SU-DHL-6 (cell line): ENCODE measurements at regions not wholly inside any gene's neighbourhood (a gene's known extent, or its start where the extent isn't known, plus 50 kb on each side); places are given as distances from the start of the nearest gene placed in this dataset.

Experiments
- H2AFZ ChIP-seq: fragments of 200-600 bp; sonication (generic); 2 replicates; pipeline ENCODE4 v1.6.1; 2014; ENCODE audit warnings: low read depth, mild to moderate bottlenecking, moderate library complexity, mixed read lengths, antibody characterized with exemption, low read length; ENCODE audit not compliant: severe bottlenecking
- H3F3A ChIP-seq: fragments of 200-600 bp; shearing (Covaris generic); 2 replicates; pipeline ENCODE4 v1.6.0; 2016; ENCODE audit warnings: antibody characterized with exemption, mild to moderate bottlenecking; ENCODE audit not compliant: insufficient read depth
- H3K27ac ChIP-seq: fragments of 200-600 bp; sonication (generic); 2 replicates; pipeline ENCODE4 v1.5.1; 2016; ENCODE audit warnings: low read depth, mild to moderate bottlenecking, low read length, moderate library complexity, mixed read lengths
- H3K27me3 ChIP-seq: fragments of 200-600 bp; sonication (generic), shearing (Covaris generic); 2 replicates; pipeline ENCODE4 v1.6.0; 2014; ENCODE audit warnings: mild to moderate bottlenecking, low read length
- H3K36me3 ChIP-seq: fragments of 200-600 bp; sonication (generic); 2 replicates; pipeline ENCODE4 v1.6.1; 2014; ENCODE audit warnings: mild to moderate bottlenecking, low read length, mixed read lengths
- H3K4me2 ChIP-seq: fragments of 300-600, 200-600 bp; shearing (Covaris generic), sonication (generic); 2 replicates; pipeline ENCODE4 v1.6.0; 2014; ENCODE audit warnings: low read length, low read depth, mild to moderate bottlenecking; ENCODE audit not compliant: poor library complexity, severe bottlenecking
- H3K4me3 ChIP-seq: fragments of 200-600 bp; sonication (generic); 2 replicates; pipeline ENCODE4 v1.5.1; 2014; ENCODE audit warnings: antibody characterized with exemption, low read length, mild to moderate bottlenecking, mixed read lengths; ENCODE audit not compliant: insufficient read depth, poor library complexity, severe bottlenecking
- H3K79me2 ChIP-seq: fragments of 200-600 bp; sonication (generic); 2 replicates; pipeline ENCODE4 v1.6.1; 2014; ENCODE audit warnings: mild to moderate bottlenecking, low read length, moderate library complexity; ENCODE audit not compliant: insufficient read depth
- H3K9ac ChIP-seq: fragments of 200-600 bp; sonication (generic); 2 replicates; pipeline ENCODE4 v1.7.0; 2014; ENCODE audit warnings: mild to moderate bottlenecking, low read length
- H3K9me2 ChIP-seq: fragments of 200-600 bp; sonication (generic); replicated peaks from 2 replicates; pipeline ENCODE4 v1.6.1; 2014; ENCODE audit warnings: low read length; ENCODE audit not compliant: insufficient read depth
- H3K9me3 ChIP-seq: fragments of 200-600 bp; sonication (generic); 2 replicates; pipeline ENCODE4 v1.6.1; 2014; ENCODE audit warnings: low read length, mixed read lengths; ENCODE audit not compliant: insufficient read depth
- H4K20me1 ChIP-seq: fragments of 200-600 bp; sonication (generic); 2 replicates; pipeline ENCODE4 v1.6.1; 2014; ENCODE audit warnings: low read depth, mild to moderate bottlenecking, antibody characterized with exemption, low read length, moderate library complexity, mixed read lengths
- CTCF ChIP-seq: fragments of 200-600 bp; sonication (generic); IDR thresholded peaks from one replicate; pipeline ENCODE4 v1.5.1; 2017; ENCODE audit warnings: antibody characterized with exemption, mild to moderate bottlenecking, low read length, moderate library complexity; ENCODE audit not compliant: insufficient read depth, poor library complexity, severe bottlenecking
- EZH2phosphoT487 ChIP-seq: fragments of 200-600 bp; sonication (generic), shearing (Covaris generic); conservative IDR thresholded peaks from 2 replicates; pipeline ENCODE4 v1.6.1; 2018; ENCODE audit warnings: mild to moderate bottlenecking, antibody characterized with exemption, low read length, moderate library complexity, mixed read lengths

- Histone ChIP-seq H3K27me3 (no peaks in the 10 kb centered on the region), H3K4me2 (no peak overlapping the region)
- TF ChIP-seq EZH2phosphoT487, result no peak
Measured at GRCh38 chr9:31146485-31147166, 1237.8 kb upstream of the ACO1 start.

DNA sequence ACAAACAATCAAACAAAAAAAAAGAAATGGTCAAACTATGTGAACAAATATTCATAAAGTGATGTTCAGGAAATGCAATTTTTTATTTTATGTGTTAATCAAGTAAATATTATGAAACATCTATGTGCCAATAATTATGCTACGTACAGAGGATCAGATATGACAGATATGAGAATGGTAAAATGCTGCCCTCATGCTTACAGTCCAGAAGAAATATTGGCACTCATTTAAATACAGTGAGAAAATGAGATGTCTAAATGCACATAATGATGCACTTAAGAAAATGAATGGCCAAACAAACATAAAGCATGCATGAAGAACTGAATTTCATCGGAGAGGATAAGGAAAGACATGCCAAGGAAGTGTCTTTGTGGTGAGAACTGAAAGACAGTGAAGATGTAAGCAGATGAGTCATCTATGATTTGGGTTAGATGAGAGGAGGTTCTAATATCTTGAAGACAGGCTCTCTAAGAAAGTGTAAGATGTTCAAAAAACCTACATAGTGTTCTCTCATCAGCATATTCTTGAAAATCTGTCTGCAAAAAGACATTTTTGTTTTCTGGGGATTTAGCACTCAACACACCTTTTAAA, 1231.1 kb upstream of the ACO1 start:
- Histone ChIP-seq H3K36me3 (no peaks in the 10 kb centered on the region), H3K9me3 (no peaks in the 10 kb centered on the region), H3F3A (no peaks in the 10 kb centered on the region), H2AFZ (no peak overlapping the region), H3K4me3 (no peak overlapping the region), H3K27ac (no peak overlapping the region), H3K9me2 (no peaks in the 10 kb centered on the region), H3K9ac (no peak overlapping the region), H4K20me1 (no peaks in the 10 kb centered on the region), H3K4me2 (no peak overlapping the region), H3K27me3 (no peaks in the 10 kb centered on the region), H3K79me2 (no peaks in the 10 kb centered on the region)
- no peak for TF ChIP-seq EZH2phosphoT487

More at GRCh38 chr9:31146485-31147166, 1237.8 kb upstream of the ACO1 start:
- Histone ChIP-seq H4K20me1 (no peaks in the 10 kb centered on the region), H3K9ac (no peak overlapping the region), H2AFZ (no peak overlapping the region), H3K9me3 (no peaks in the 10 kb centered on the region), H3K79me2 (no peaks in the 10 kb centered on the region), H3K27ac (no peak overlapping the region), H3K4me3 (no peak overlapping the region), H3K9me2 (no peaks in the 10 kb centered on the region), H3F3A (no peaks in the 10 kb centered on the region), H3K36me3 (no peaks in the 10 kb centered on the region)

DNA sequence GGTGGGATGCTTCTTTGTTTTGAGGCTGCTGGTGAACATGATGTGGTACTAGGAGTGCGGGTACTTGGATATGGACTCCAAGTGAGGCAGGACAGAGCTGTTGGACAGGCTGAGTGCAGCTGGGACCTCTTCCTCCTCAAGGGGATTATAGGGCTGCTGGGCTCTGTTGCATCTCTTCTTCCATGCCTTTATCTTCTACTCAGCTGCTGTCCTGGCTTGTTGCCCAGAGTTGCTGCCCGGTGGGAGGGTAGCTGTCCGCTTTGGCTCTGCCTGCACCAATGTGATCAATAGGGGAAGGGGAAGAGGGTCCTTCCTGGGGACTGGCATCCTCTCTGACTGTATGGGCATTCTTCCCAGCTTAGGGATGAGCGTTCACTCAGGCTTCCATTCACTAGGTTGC, 1217.9 kb upstream of the ACO1 start:
- TF ChIP-seq EZH2phosphoT487 (no peak), CTCF (no peak)
- Histone ChIP-seq H3K9ac (no peak overlapping the region), H3K9me2 (no peaks in the 10 kb centered on the region; the same call in 1 of the 2 replicates), H3K36me3 (no peaks in the 10 kb centered on the region), H3K27ac (no peak overlapping the region), H2AFZ (no peak overlapping the region), H3F3A (no peaks in the 10 kb centered on the region), H3K27me3 (no peaks in the 10 kb centered on the region), H3K4me2 (no peak overlapping the region), H3K9me3 (no peaks in the 10 kb centered on the region), H4K20me1 (no peaks in the 10 kb centered on the region), H3K79me2 (no peaks in the 10 kb centered on the region), H3K4me3 (no peak overlapping the region)

DNA sequence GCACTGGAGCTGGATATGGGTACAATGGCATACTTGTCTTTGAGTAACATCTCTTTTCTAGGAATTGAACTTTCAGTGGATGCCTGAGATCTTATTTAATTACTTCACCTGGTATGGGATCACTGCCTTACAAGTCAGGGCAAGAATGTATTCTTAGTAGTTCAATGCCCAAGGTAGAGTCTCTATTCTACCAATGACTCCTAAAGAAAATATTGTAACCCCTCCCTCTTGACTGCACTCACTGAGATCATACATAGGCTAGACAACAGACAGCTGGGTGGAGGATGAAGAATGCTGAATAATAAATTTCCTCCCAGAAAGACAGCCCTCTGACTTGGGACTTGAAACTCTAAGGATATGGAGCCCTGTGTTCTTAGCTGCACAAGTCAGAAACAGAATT, 1216.3 kb upstream of the ACO1 start:
- no peak overlapping the region for H3K4me2 ChIP-seq
- TF ChIP-seq EZH2phosphoT487, result no peak
- no peak for TF ChIP-seq CTCF
- no peaks in the 10 kb centered on the region for H3K79me2 ChIP-seq
- H3K9me2 ChIP-seq, result no peaks in the 10 kb centered on the region; the same call in 1 of the 2 replicates
- no peaks in the 10 kb centered on the region for H3K27me3 ChIP-seq
- H2AFZ ChIP-seq, result no peak overlapping the region
- no peaks in the 10 kb centered on the region for H3K36me3 ChIP-seq
- H3K27ac ChIP-seq, result no peak overlapping the region
- H4K20me1 ChIP-seq, result no peaks in the 10 kb centered on the region
- H3K9me3 ChIP-seq, result no peaks in the 10 kb centered on the region
- H3K4me3 ChIP-seq, result no peak overlapping the region
- H3F3A ChIP-seq, result no peaks in the 10 kb centered on the region
- H3K9ac ChIP-seq, result no peak overlapping the region
